ENCODE measurements at regions not wholly inside any gene's neighbourhood (a gene's known extent, or its start where the extent isn't known, plus 50 kb on each side); places are given as distances from the start of the nearest gene placed in this dataset.

- TF ChIP-seq CTCF (optimal IDR thresholded peaks at IDR 0.05 in 1 of 3, IDR thresholded peaks at IDR 0.05 in 1 of 3, conservative IDR thresholded peaks at IDR 0.05 in 1 of 3; ENCODE audit: extremely low read depth in 1 of 3, insufficient read depth in 2 of 3, low read length in 3 of 3) (no peak), EZH2 (IDR thresholded peaks at IDR 0.05; ENCODE audit: low read length) (no peak)
Measured at GRCh38 chr2:183259921-183260320, 135.7 kb downstream of the NUP35 start.

Measured in keratinocyte (primary cell).